HG03520 (cell line): ENCODE measurements at regions not wholly inside any gene's neighbourhood (a gene's known extent, or its start where the extent isn't known, plus 50 kb on each side); places are given as distances from the start of the nearest gene placed in this dataset.
A peak's percentile ranks its signal among the peaks of the same experiment; 100 is the strongest.

Experiments used
- ATAC-seq: cut with Tn5 transposase; IDR thresholded peaks from one replicate; pipeline ENCODE4 v1.9.1; 2021; ENCODE audit warnings: mild to moderate bottlenecking, moderate library complexity; ENCODE audit not compliant: unreplicated experiment

GRCh38 chr2:95539290-95539689, 52.5 kb upstream of the TRIM43 start:
- ATAC-seq, result no peak

GRCh38 chr2:95539836-95540235, 52.0 kb upstream of the TRIM43 start:
- peak; percentile 74 for ATAC-seq
